Right lobe of liver (tissue), 4 donors: ENCODE measurements at regions not wholly inside any gene's neighbourhood (a gene's known extent, or its start where the extent isn't known, plus 50 kb on each side); places are given as distances from the start of the nearest gene placed in this dataset.

Experiments
- POLR2A ChIP-seq: fragments of 450-650 bp; IDR thresholded peaks from one replicate; pipeline ENCODE4 v1.6.1; 2017; ENCODE audit warnings: antibody characterized with exemption, mild to moderate bottlenecking
- TF ChIP-seq, protein P1 (sequence below), 4 donors: fragments of 200-600 bp in 3 of 4; fragments of 450-650 bp in 1 of 4; IDR thresholded peaks; one replicate each; pipeline versions ENCODE4 v1.5.1 to v1.8.0; 2016 to 2022; ENCODE audit warnings: antibody characterized with exemption in 4 of 4, mild to moderate bottlenecking in 2 of 4
- donor health status: DM: no; HTN: no; CAD: no.
- donor health status: DM: no; HTN: no; CAD: no.
- donor health status: DM: no; HTN: yes; CAD: no.

GRCh38 chr21:38993561-38993960 is 187.8 kb downstream of the ETS2 start:
- TF ChIP-seq, protein P1, sequence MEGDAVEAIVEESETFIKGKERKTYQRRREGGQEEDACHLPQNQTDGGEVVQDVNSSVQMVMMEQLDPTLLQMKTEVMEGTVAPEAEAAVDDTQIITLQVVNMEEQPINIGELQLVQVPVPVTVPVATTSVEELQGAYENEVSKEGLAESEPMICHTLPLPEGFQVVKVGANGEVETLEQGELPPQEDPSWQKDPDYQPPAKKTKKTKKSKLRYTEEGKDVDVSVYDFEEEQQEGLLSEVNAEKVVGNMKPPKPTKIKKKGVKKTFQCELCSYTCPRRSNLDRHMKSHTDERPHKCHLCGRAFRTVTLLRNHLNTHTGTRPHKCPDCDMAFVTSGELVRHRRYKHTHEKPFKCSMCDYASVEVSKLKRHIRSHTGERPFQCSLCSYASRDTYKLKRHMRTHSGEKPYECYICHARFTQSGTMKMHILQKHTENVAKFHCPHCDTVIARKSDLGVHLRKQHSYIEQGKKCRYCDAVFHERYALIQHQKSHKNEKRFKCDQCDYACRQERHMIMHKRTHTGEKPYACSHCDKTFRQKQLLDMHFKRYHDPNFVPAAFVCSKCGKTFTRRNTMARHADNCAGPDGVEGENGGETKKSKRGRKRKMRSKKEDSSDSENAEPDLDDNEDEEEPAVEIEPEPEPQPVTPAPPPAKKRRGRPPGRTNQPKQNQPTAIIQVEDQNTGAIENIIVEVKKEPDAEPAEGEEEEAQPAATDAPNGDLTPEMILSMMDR (IDR thresholded peaks at IDR 0.05), result no peak
- TF ChIP-seq POLR2A, result no peak
